Stimulated activated CD8-positive, alpha-beta memory T cell treated with anti-CD3 and anti-CD28 coated beads, Interleukin-4, amount 100 ng/mL, for 24 hours (primary cell): ENCODE measurements at regions not wholly inside any gene's neighbourhood (a gene's known extent, or its start where the extent isn't known, plus 50 kb on each side); places are given as distances from the start of the nearest gene placed in this dataset.
"Not testable (repeated sequence)": the region's sequence is repeated elsewhere in the genome, so short reads cannot be mapped to it uniquely, and the experiment has no call there.

ENCODE experiments used
- DNase-seq: peaks from one replicate; pipeline ENCODE4 v3.0.0-alpha.2; 2020; ENCODE audit warnings: low read depth

DNA sequence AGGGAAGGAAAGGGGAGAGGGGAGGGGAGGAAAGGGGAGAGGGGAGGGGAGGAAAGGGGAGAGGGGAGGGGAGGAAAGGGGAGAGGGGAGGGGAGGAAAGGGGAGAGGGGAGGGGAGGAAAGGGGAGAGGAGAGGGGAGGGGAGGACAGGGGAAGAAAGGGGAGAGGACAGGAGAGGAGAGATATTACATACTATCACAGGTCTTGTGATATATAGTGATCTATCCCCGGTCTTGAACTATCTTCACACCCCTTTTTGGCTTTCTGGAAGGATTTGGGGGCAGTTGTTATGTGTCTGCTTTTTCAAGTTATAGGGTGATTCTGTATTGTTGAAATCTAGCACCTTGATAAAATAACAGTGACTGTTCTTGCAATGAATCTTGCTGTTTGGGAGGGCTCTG is 92.1 kb upstream of the ID2 start:
- no peak for DNase-seq

DNA sequence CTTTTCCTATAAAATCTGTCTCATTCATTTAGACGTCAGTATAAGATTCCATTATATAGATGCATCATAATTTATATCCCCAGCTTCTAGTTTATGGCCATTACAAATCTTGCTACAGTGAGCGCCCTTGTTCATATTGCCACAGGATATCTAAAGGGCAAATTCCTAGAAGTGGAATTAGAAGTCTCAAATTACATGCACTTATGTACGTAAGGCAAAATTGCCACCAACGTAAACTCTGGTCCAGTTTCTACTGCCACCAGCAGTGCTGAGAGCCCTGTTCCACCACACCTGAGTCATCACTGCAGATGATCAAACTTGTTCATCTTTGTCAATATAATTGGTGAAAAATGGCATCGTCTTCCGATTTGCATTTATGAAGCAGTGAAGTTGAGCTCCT is 90.9 kb upstream of the ID2 start:
- DNase-seq = no peak

DNA sequence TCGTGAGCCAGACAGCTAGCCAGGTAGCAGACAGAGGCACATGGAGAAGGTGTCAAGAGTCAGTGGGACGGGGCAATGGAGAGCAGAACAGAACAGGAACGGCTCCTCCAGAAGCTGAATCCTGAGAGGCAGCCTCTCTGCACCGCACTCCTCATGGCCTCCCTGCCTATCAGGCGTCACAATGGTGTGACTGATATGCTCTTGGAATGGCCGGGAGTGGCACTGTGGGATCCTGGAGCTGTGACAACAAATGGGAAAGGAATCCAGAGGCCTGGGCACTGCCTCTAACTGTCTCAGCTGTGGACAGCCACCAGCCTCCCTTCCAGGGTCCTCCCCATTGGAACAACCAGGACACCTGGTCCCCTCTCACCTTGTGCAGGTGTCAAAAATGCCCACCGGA is 89.1 kb upstream of the ID2 start:
- no peak for DNase-seq

DNA sequence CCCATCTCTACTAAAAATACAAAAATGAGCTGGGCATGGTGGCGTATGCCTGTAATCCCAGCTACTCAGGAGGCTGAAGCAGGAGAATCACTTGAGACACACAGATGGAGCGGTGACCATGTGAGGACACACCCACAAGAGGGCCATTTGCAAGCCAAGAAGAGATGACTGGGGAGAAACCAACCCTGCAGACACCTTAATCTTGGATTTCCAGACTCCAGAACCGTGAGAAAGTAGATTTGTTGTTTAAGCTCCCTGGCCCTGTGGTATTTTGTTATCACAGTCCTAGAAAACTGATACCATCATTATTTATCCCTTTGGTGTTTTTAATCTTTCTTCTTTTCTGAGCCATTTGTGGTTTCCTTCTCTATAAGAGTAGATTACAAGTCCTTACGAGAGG is 88.6 kb upstream of the ID2 start:
- no peak for DNase-seq

DNA sequence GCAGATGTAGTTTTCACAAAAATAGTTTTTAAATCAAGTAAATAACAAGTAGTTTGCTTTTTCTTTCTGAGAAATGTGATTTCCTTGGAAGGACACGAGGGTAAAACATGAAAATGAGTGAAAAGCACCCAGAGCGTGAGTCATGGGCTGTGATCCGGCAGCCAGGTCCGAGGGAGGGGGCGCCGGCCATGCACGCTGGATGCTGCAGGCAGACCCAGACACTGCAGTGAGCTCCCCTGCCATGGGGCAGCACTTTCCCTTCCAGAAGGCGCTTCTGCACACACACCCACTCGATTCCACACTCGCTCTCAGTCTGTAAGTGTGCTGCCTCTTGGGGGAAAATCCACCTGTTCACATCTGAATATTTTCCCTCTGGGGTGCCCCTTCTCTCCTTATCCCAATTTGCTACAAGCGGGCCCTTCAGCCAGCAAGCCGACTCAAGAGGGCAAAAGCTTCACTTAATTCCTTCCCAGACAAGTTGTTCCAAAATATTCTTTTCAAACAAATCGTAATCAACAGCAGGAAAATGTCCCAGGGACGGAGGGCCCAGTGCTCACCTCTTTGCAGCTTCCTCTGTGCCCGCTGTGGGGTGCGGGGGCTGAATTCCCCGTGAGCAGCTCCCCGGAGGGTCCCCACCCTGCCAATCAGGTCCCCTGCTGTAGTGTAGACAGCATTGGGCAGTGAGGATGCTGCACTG is 87.0 kb upstream of the ID2 start:
- no peak for DNase-seq

DNA sequence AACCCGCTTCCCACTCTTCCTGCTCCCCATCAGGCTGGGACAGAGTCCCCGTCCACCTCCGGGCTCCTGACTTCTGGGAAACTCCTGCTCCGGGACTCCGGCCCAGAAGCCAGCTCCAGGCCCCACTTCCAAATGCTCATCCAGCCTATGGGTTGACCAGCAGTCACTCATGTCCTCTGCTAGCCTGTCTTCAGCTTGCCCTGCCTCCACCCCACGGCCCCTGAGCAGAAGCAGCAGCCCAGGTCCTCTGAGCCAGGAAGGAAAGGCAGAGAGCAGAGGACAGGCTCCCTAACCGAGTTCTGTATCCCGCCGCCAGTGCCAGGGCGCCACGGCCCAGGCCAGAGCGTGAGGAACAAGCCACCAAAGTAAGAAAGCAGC is 86.4 kb upstream of the ID2 start:
- DNase-seq = no peak

DNA sequence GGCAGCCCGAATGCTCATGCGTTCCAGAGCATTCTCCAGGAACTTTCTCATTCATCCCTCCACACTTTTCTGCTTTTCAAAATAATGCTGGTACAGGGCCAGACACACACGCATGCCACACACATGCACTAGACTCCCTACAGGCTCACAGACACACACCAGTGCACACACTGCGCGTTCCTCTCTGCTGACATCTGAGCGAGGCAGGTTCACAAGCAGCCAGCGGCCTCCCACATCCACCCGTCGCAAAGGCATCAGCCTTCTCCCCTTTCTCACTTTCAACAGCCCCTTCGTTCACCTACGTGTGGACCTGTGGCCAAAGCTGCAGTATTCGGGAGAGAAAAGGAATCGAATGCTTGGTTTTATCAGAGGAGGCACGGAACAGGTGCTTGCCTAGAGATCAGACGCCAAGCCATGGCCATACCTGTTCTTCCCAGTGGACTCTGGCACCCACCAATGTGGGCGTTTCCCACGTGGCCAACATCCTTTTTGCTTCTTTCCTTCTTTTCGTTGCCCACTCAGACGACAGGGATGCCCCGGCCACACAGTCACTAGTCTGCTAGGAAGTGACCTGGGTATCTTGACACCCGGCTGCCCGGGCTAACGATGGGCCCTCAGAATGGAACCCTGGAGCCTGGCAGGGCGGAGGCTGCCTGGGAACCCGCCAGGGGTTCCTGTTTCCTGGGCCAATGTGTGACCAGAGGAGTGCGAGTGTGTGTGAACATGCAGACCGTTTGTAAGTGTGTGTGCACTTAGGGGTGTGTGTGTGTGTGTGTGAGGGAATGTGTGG is 85.8 kb upstream of the ID2 start:
- no peak for DNase-seq

DNA sequence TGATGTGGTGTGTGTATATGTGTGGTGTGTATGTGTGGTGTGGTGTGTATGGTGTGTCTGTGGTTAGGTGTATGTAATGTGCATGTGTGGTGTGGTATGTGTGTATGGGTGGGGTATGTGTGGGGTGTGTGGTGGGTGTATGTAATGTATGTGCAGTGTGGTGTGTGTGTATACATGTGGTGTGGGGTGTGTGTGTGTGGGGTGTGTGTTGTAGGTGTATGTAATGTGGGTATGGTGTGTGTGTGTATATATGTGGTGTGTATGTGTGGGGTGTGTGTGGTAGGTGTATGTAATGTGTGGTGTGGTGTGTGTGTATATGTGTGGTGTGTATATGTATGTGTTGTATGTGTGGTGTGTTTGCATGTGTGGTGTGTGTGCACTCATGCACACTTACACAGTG is 84.8 kb upstream of the ID2 start:
- no peak for DNase-seq

DNA sequence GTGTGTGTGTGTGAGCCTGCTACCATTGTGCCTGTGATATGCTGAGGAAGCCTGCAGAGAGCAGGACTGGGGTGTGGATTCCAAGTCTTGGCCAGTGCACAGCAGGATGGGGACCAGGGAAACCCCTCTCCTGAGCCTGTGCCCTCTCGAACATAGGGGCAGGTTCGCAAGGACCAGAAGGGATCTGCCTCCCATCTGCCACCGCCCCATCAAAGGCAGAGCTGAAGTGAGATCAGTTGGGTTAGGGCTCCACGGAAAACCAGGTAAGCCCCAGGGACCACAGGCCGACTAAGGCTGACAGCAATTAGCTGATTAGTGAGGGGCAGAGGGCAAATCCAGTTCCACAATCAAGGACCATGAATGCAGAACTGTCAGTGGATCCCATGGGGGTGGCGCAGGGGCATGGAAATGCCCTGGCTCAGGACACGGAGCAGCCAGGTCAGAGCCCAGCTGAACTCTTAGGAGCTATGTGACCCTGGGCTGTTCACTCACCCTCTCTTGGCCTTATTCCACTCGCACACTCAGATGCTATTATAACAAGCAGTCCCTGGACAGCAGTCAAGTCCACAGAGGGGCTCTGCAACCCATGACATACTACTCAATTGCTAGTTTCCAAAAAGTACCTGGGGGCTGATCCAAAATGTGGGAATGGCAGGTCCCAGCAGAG is 84.2 kb upstream of the ID2 start:
- no peak for DNase-seq

DNA sequence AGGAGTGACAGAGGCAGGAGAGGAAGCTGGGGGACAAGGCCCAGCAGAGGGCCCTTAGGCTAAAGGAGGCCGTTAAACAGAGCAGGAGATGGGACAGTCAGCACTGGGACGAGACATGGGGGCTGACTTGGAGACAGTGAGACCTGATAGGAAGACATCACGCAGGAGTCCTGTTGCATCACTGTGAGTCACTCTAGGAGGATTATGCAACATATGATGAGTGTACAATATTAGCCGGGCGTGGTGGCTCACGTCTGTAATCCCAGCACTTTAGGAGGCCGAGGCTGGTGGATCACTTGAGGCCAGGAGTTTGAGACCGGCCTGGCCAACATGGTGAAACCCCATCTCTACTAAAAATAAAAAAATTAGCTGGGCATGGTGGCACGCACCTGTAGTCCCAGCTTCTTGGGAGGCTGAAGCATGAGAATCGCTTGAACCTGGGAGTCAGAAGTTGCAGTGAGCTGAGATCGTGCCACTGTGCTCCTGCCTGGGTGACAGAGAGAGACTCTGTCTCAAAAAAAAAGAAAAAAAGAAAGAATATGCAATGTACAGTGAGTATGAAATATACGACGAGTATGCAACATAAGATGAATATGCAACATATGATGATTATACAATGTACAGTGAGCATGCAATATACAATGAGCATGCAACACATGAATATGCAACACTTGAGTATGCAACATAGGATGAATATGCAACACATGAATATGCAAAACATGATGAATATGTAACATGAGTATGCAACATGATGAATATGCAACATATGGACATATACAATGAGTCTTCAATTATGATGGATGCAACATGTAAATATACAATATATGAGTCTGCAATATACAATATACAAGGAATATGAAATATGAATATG is 83.3 kb upstream of the ID2 start:
- no peak for DNase-seq

DNA sequence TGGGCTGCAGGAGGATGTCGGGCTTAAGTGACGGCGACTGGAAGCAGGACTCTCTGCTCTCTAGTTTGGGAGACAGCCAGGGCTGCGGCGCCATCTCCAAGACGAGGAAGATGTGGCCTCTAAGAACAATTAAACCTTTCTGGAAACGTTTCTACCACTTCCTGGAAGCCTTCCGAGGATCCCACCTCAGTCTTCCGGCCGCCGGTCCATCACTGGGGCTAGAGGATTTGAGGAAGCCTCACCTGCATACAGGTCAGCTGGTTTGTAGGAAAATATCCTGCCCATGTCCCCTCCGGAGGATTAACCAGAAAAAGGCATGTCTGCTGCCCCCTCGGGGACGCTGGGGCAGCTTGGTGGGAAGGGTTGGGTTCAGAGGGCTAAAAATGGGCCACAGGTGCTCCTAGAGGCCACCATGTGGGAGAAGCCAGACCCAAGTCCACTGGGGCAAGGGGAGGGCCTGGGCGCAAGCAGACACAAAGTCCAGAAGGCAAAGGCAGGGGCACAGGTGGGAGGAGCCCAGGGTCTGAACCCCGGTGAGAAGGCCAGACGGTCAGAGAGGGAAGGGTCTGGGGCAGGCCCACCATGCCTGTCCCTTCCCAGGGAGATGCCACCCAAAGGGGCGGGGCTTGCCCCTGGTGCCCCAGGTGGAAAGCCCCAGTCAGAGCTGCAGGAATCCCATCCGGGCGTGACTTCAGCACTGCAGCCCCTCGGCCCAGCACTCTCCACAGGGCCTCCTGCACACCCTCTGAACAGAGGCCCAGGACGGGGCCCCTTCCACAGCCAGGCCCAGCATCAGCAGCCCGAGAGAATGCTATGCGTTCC is 82.2 kb upstream of the ID2 start:
- DNase-seq = no peak

DNA sequence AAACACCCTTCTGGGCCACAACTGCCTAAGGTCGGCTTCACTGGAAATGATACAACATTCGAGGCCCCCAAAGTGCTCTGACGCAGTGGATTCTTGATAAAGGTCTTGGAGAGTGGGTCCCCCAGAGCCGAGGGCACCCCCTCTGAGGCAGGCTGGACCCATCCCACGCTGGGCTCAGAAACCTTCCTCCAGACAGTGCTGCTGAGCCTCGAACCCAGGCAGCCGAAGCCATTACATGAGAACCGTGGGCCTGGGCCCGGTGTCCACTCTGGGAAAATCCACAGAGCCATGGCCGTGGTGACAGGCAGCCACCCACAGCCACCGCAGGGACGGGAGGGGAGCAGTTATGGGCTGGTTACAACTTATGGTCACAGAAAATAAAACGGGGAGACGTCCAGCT is 81.4 kb upstream of the ID2 start:
- DNase-seq = no peak

DNA sequence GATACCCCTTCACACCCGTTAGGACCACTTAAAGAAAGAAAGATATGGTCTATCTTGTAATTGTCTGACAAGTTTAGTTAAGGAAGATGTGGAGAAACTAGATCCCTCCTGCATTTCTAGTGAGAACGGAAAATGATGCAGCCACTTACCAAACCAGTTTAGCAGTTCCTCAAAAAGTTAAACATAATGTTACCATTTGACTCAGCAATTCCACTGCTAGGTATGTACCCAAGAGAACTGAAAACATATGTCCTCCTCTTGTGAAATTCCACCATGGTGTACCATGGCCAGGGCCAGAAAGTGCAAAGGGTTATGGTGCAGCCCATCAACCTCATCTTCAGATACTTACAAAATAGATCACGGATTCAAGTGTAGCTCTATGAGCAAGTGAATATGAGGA is 79.0 kb upstream of the ID2 start:
- no peak for DNase-seq

DNA sequence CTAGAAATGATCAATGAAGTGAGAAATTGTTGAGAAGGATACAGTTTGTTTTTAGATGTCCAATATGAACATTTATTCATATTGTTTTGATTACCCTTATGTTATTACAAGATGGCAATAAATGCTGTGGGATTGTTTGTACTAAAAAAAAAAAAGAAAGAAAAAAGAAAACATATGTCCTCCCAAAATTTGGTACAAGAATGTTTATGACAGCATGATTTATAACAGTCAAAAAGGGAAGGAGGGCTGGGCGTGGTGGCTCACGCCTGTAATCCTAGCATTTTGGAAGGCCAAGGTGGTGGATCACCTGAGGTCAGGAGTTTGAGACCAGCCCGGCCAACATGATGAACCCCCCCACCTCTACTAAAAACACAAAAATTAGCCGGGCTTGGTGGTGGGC is 78.5 kb upstream of the ID2 start:
- DNase-seq = not testable (repeated sequence)

DNA sequence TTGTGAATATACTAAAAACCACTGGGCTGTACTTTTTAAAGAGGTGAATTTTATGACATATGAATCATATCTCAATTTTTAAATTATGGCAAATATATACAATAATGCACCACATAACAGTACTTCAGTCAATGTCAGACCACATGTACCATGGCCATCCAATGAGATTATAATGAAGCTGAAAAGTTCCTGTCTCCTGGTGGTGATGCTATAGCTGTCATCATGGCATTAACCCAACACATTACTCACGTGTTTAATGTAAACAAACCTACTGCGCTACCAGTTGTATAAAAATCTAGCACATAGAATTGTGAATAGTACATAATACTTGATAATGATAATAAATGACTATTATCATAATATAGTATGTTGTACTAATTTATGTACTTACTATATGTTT is 77.6 kb upstream of the ID2 start:
- DNase-seq = no peak

DNA sequence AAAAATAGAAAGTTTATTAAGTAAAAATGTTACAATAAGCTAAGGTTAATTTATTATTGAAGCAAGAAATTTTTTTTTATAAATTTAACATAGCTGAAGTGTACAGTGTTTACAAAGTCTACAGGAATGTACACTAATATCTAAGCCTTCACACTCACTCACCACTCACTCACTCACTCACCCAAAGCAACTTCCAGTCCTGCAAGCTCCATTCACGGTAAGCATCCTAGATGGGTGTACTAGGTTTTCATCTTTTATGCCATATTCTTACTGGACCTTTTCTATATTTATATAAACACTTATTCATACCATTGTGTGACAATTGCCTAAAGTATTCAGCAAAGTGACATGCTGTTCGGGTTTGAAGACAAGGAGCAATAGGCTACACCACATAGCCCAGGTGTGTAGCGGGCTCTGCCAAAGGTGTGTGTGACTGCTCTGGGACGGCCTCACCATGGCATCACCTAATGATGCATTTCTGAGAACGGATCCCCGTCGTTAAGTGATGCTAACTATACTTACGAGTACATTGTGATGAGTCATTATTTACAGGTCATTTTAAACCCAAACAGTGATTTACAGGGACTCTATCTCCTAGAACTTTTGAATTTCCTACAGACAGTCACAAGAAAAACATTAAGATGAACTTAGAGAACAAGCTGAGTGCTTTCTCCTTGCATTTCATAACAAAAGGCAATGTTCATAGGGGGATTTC is 76.3 kb upstream of the ID2 start:
- DNase-seq = no peak

DNA sequence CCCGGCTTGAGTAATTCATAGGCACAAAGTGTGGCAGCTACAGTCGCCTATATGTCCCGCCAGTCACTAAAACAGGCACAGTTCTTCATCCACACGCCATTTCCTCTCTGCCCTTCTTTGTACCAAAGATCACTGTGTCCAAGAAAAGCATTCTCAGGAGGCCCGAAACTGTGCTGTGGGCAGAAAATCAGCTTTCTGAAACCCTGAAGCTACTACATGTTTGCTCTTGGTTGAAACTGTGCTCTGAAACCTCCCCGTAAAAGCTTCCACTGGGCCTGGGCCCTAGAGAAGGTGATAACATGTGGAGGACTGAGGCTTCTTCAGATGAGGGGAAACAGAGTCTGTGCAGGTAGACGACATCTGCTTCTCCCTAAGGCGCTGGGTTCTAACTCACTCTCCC is 75.6 kb upstream of the ID2 start:
- DNase-seq = no peak

DNA sequence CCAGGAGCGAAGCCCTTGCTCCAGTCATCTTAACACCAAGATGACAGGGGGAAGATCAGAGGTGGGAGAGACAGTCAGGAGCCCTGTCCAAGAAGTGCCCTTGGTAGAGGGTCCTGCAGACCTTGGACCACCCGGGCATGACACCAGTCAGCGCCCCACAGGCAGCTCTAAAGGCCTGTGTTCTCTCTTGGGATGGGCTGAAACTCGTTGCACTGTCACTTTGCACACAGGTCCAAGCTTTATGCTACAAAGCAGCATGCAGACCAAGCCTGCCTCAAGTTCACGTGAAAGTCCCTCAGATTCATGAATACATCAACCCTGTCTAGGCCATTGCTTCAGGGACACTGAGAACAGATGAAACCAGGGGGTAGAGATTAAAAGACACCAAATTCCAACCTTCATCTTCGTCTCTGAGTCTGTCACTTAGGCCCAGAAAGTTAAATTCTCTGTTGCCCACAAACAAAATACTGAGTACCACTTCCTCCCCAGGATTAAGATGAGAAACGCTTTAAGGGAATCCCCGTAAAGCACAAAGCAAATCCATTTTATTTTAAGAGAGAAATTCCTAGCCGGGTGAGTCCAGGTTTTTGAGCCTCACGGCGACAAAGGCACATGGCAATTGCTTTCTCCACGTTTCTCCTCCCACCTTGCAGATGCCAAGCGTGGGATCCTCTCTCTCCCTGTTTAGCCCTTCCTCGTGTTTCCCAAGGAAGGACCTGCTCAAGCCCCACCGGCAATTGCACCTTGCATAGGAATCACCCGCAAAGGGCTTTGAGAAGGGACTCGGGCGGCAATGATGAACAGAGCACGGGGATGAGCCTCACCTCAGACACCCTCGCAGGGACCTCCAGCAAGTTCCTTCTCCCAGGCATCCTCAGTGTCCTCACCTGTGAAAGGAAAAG is 75.0 kb upstream of the ID2 start:
- DNase-seq = no peak

DNA sequence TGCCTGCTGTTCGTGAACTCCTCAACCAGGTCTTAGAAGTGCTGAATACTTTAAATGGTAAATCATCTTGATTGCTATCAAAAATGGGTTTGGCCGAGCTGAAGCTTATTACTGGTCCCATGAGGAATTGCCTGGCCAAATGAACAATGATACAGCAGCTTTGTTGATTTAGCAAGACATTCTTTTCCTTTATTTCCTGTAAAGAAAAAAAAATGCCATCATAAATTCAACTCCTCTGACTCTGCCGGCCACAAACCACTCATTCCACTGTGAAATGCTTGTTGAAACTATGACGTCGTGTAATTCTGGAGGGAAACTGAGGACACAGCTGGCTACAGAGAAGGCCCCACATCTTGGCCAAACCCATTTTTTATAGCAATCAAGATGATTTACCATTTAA is 74.2 kb upstream of the ID2 start:
- DNase-seq = no peak

DNA sequence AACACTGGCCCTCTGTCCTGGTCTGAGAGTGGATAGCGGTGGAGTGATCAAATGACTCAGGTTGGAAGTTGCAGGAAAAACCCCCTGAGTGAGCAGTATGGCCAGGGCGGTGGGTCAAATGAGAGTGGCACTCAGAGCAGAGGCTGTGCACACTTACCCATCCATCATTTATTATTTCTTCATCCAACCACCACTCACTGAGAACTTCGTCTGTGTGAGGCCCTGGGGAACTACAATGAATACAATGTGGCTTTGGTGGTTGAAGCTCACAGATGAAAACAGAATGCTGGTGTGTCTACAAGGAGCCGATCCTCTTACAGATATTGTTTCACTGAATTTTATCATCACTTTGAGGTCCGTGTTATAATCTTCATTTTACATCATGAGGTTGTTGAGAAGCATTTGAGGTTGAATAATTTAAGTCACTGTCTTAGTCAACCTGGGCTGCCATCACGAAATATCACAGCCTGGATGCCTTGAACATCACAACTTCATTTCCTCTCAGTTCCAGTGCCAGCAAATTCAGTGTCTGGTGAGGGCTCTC is 73.4 kb upstream of the ID2 start:
- no peak for DNase-seq
